Esophagus muscularis mucosa (tissue), 3 donors: ENCODE measurements at regions not wholly inside any gene's neighbourhood (a gene's known extent, or its start where the extent isn't known, plus 50 kb on each side); places are given as distances from the start of the nearest gene placed in this dataset.

Experiments used
- POLR2A ChIP-seq: fragments of 450-650 bp; IDR thresholded peaks from one replicate; pipeline ENCODE4 v1.6.1; 2017; ENCODE audit warnings: antibody characterized with exemption, moderate library complexity, mild to moderate bottlenecking, low read depth
- TF ChIP-seq, protein P1 (sequence below), 3 experiments: fragments of 200-600 bp in 2 of 3; fragments of 450-650 bp in 1 of 3; sonication (generic) in 2 of 3; IDR thresholded peaks; one replicate each; pipeline ENCODE4 v1.5.1; 2017 to 2019; ENCODE audit warnings: antibody characterized with exemption in 3 of 3, mild to moderate bottlenecking in 2 of 3, moderate library complexity in 1 of 3

DNA sequence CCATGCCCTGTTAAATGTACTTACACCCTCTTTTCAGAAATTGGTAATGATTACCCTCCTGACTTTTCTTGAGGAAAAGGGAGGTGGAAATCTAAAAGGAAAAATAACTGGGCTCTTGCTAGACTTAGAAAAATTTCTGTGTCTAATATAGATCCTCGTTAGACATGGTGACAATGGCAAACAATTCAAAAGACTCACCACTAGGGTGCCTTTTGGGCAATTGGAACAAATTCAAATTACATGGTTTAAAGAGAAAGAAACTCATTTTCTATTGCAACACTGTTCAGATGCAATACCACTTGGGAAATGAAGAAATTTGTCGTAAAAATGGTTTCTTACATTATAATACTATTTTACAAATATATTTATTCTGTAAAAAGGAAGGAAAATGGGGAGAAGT is 950.1 kb downstream of the GRM8 start:
- TF ChIP-seq, protein P1, sequence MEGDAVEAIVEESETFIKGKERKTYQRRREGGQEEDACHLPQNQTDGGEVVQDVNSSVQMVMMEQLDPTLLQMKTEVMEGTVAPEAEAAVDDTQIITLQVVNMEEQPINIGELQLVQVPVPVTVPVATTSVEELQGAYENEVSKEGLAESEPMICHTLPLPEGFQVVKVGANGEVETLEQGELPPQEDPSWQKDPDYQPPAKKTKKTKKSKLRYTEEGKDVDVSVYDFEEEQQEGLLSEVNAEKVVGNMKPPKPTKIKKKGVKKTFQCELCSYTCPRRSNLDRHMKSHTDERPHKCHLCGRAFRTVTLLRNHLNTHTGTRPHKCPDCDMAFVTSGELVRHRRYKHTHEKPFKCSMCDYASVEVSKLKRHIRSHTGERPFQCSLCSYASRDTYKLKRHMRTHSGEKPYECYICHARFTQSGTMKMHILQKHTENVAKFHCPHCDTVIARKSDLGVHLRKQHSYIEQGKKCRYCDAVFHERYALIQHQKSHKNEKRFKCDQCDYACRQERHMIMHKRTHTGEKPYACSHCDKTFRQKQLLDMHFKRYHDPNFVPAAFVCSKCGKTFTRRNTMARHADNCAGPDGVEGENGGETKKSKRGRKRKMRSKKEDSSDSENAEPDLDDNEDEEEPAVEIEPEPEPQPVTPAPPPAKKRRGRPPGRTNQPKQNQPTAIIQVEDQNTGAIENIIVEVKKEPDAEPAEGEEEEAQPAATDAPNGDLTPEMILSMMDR (IDR thresholded peaks at IDR 0.05): no peak
- TF ChIP-seq POLR2A: no peak
